GM19324 (cell line): ENCODE measurements at regions not wholly inside any gene's neighbourhood (a gene's known extent, or its start where the extent isn't known, plus 50 kb on each side); places are given as distances from the start of the nearest gene placed in this dataset.

Source experiments
- ATAC-seq: cut with Tn5 transposase; IDR thresholded peaks from one replicate; pipeline ENCODE4 v1.9.1; 2021; ENCODE audit warnings: mild to moderate bottlenecking, moderate library complexity; ENCODE audit not compliant: unreplicated experiment, low FRiP score

- ATAC-seq: no peak
Measured at GRCh38 chr13:90420683-90421082, 926.8 kb upstream of the MIR17HG start.

GRCh38 chr13:90427322-90428272 is 919.9 kb upstream of the MIR17HG start:
- no peak for ATAC-seq

- no peak for ATAC-seq
Measured at GRCh38 chr13:90428522-90429210, 918.8 kb upstream of the MIR17HG start.

- ATAC-seq: no peak
Measured at GRCh38 chr13:90430127-90430526, 917.4 kb upstream of the MIR17HG start.

GRCh38 chr13:90436697-90437096 is 910.8 kb upstream of the MIR17HG start:
- no peak for ATAC-seq

- no peak for ATAC-seq
Measured at GRCh38 chr13:90438576-90438975, 908.9 kb upstream of the MIR17HG start.

GRCh38 chr13:90443268-90443667 is 904.2 kb upstream of the MIR17HG start:
- no peak for ATAC-seq

GRCh38 chr13:90444232-90444631 is 903.3 kb upstream of the MIR17HG start:
- no peak for ATAC-seq

- no peak for ATAC-seq
Measured at GRCh38 chr13:90445179-90445578, 902.3 kb upstream of the MIR17HG start.

- no peak for ATAC-seq
Measured at GRCh38 chr13:90447034-90447733, 900.3 kb upstream of the MIR17HG start.

GRCh38 chr13:90447734-90448101 is 899.8 kb upstream of the MIR17HG start:
- no peak for ATAC-seq

GRCh38 chr13:90448466-90449037 is 898.9 kb upstream of the MIR17HG start:
- no peak for ATAC-seq

GRCh38 chr13:90453342-90453741 is 894.1 kb upstream of the MIR17HG start:
- ATAC-seq: no peak

- ATAC-seq: no peak
Measured at GRCh38 chr13:90454002-90454636, 893.4 kb upstream of the MIR17HG start.

- ATAC-seq: no peak
Measured at GRCh38 chr13:90455067-90455466, 892.4 kb upstream of the MIR17HG start.

GRCh38 chr13:90455823-90456222 is 891.7 kb upstream of the MIR17HG start:
- no peak for ATAC-seq

GRCh38 chr13:90461398-90461797 is 886.1 kb upstream of the MIR17HG start:
- no peak for ATAC-seq

- ATAC-seq: no peak
Measured at GRCh38 chr13:90477216-90477615, 870.3 kb upstream of the MIR17HG start.

- ATAC-seq: no peak
Measured at GRCh38 chr13:90483906-90484305, 863.6 kb upstream of the MIR17HG start.

GRCh38 chr13:90485436-90485835 is 862.1 kb upstream of the MIR17HG start:
- no peak for ATAC-seq
